HFF-Myc (cell line): ENCODE measurements at regions not wholly inside any gene's neighbourhood (a gene's known extent, or its start where the extent isn't known, plus 50 kb on each side); places are given as distances from the start of the nearest gene placed in this dataset.
"Not testable (repeated sequence)": the region's sequence is repeated elsewhere in the genome, so short reads cannot be mapped to it uniquely, and the experiment has no call there.

Experiments
- DNase-seq: peaks from one replicate; pipeline ENCODE4 v3.0.0-alpha.2; 2011; ENCODE audit warnings: low read depth; ENCODE audit errors: extremely low read depth
- H3K4me3 ChIP-seq: replicated peaks from 2 replicates; pipeline ENCODE4 v1.5.1; 2011; ENCODE audit warnings: low read depth, mild to moderate bottlenecking, control low read depth, low read length
- TF ChIP-seq, protein P1 (sequence below): IDR thresholded peaks from 2 replicates; pipeline ENCODE4 v1.5.1; 2012; ENCODE audit warnings: mild to moderate bottlenecking, low read depth, low read length, control low read depth; ENCODE audit errors: missing control alignments

DNA sequence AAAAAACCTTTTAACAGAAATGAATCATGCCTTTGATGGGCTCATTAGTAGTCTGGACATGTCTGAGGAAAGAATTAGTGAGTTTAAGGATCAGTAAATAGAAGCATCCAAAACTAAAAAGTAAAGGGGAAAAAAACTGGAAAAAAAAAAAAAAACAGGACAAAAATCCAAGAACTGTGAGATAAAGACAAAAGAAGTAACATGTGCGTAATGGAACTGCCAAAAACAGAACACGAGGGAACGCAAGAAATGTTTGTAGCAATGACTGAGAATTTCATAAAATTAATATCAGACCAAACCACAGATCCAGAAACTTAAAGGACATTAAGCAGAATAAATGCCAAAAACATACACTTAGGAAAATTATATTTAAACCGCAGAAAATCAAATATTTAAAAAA is 77.4 kb downstream of the MS4A13 start:
- TF ChIP-seq, protein P1, sequence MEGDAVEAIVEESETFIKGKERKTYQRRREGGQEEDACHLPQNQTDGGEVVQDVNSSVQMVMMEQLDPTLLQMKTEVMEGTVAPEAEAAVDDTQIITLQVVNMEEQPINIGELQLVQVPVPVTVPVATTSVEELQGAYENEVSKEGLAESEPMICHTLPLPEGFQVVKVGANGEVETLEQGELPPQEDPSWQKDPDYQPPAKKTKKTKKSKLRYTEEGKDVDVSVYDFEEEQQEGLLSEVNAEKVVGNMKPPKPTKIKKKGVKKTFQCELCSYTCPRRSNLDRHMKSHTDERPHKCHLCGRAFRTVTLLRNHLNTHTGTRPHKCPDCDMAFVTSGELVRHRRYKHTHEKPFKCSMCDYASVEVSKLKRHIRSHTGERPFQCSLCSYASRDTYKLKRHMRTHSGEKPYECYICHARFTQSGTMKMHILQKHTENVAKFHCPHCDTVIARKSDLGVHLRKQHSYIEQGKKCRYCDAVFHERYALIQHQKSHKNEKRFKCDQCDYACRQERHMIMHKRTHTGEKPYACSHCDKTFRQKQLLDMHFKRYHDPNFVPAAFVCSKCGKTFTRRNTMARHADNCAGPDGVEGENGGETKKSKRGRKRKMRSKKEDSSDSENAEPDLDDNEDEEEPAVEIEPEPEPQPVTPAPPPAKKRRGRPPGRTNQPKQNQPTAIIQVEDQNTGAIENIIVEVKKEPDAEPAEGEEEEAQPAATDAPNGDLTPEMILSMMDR, result no peak
- no peak overlapping the region for H3K4me3 ChIP-seq
- no peak for DNase-seq

DNA sequence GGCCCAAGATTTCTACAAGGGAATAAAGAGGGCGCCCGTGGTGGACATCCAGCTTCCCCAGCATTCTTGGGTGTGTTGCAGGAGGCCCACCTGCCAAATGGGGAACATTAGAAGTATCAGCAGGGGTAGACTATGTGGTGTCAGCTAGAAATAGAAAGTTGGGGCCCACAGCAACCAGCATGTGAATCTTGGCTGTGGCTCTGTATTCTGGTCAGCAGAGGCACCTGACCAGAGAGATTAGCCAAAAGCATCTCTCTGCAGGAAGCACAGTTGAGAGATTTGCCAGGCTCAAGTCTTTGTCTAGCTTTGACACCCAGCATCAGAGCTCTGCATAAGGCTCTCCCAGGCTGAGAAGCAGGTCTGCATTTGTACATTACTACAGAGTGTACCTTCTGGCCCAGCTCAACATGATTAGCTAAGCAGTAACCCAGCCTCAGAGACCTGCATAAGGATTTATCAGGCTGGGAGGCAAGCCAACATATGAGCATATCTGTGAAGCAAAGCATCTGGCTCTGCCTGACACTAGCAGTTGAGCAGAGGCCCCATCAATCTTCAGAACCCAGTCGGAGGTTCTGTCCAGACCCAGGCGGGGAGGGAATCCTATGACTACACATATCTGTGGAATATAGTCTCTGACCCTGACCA is 79.9 kb downstream of the MS4A13 start:
- no peak overlapping the region for H3K4me3 ChIP-seq
- DNase-seq, result no peak
- TF ChIP-seq, protein P1, result no peak

DNA sequence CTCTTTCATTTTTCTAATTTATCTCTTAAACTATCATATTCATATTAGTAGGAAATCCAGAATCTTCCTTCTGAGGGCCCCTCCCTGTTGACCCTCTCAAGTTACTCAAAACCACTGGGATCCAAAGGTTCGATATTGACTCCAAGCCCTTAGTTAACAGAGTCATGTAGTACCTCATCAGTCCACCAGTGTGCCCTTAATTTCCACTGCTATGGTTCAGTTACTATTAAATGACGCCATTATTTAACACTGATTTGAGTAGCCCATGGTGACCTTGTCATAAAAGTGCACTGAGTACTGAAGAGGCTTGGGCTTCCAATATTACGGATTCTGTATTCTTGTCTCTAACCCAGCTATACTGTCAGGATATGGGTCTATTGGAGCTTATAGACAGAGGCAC is 91.9 kb upstream of the MS4A8 start:
- H3K4me3 ChIP-seq, result no peak overlapping the region
- DNase-seq, result no peak
- TF ChIP-seq, protein P1, result no peak

DNA sequence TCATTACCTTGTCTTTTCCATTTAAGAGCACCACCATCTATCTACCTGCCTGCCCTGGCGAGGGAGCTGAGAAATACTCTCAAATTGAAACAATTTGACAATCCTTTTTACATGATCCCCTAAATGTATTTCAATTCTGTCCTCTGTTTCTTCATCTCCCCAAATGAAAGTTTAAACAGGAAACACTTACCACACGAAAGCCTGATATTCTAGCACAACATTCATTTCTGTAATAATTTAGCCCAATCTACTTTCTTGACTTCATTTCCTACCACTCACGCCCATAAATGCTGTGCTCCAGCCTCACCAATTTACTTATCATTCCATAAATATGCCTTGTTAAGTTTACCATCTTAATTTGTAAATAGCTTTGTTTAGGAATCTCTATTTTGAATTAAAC is 89.8 kb upstream of the MS4A8 start:
- TF ChIP-seq, protein P1, result no peak
- DNase-seq, result no peak
- no peak overlapping the region for H3K4me3 ChIP-seq

DNA sequence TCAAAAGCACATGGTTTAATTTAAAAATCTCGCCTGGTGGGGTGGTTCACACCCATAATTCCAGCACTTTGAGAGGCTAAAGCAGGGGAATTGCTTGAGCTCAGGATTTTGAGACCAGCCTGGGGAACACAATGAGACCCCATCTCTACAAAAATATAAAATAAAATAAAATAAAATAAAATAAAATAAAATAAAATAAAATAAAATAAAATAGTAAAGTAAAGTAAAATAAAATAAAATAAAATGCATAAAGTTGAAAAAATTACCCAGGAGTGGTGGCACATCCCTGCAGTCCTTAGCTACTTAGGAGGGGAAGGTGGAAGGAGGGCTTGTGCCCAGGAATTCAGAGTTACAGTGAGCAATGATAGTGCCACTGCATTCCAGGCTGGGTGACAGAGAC is 88.7 kb upstream of the MS4A8 start:
- no peak overlapping the region for H3K4me3 ChIP-seq
- no peak for DNase-seq
- TF ChIP-seq, protein P1, result no peak

DNA sequence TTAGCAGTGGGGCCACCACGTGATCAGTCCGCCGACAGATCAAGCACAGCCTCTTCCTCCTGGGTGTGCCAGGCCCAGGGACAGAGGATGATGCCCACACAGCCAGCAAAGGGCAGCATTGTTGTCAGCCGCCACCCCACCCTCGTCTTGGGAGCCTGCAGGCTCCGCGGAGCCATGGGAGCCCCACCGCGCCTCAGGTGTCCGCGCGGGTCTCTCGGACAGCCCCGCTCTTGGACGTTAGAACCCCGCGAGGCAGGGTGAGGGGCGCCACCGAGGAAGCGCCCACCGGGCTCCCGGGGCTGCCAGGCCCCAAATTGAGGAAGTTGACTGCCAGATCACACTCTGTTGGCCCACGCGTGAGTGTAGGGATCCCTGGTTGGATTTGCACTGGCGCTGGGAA is 83.9 kb upstream of the MS4A8 start:
- TF ChIP-seq, protein P1, result no peak
- H3K4me3 ChIP-seq, result no peak overlapping the region
- DNase-seq, result no peak

DNA sequence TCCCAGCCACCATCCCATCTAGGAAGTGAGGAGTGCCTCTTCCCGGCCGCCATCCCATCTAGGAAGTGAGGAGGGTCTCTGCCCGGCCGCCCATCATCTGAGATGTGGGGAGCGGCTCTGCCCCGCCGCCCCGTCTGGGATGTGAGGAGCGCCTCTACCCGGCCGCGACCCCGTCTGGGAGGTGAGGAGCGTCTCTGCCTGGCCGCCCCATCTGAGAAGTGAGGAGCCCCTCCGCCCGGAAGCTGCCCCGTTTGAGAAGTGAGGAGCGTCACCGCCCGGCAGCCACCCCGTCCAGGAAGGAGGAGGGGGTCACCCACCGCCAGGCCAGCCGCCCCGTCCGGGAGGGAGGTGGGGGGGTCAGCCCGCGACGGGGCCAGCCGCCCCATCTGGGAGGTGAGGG is 77.5 kb upstream of the MS4A8 start:
- not testable (repeated sequence) for H3K4me3 ChIP-seq, DNase-seq

DNA sequence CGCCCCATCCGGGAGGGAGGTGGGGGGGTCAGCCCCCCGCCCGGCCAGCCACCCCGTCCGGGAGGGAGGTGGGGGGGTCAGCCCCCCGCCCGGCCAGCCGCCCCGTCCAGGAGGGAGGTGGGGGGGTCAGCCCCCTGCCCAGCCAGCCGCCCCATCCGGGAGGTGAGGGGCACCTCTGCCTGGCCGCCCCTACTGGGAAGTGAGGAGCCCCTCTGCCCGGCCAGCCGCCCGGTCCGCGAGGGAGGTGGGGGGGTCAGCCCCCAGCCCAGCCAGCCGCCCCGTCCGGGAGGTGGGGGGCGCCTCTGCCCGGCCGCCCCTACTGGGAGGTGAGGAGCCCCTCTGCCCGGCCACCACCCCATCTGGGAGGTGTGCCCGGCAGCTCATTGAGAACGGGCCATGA is 76.6 kb upstream of the MS4A8 start:
- H3K4me3 ChIP-seq, DNase-seq: not testable (repeated sequence)
